CD14-positive monocyte (primary cell): ENCODE measurements at regions not wholly inside any gene's neighbourhood (a gene's known extent, or its start where the extent isn't known, plus 50 kb on each side); places are given as distances from the start of the nearest gene placed in this dataset.

ENCODE experiments used
- DNase-seq, 3 donors: peaks; one replicate each; pipeline ENCODE4 v3.0.0-alpha.2; 2011 to 2022
- H2AFZ ChIP-seq: 2 replicates; pipeline ENCODE4 v1.6.0; 2012; ENCODE audit warnings: mild to moderate bottlenecking, low read depth, low read length, inconsistent platforms; ENCODE audit not compliant: insufficient read depth, poor library complexity, severe bottlenecking
- H3K27ac ChIP-seq, 2 donors: 1 replicate in 1 of 2; 2 replicates in 1 of 2; pipeline ENCODE4 v1.5.1; 2012 to 2013; ENCODE audit warnings: low read length in 2 of 2, control low read depth in 1 of 2, inconsistent platforms in 1 of 2, low read depth in 1 of 2, mild to moderate bottlenecking in 1 of 2
- H3K27me3 ChIP-seq, 2 donors: one replicate each; pipeline versions ENCODE4 v1.6.0 to v1.6.1; 2011 to 2013; ENCODE audit warnings: low read length in 2 of 2; ENCODE audit not compliant: control insufficient read depth in 2 of 2, insufficient read depth in 2 of 2
- H3K36me3 ChIP-seq, 2 donors: replicated peaks in 1 of 2; 1 replicate in 1 of 2; 2 replicates in 1 of 2; pipeline versions ENCODE4 v1.5.1 to v1.6.1; 2012 to 2013; ENCODE audit warnings: low read length in 2 of 2, control low read depth in 1 of 2, inconsistent platforms in 1 of 2, mild to moderate bottlenecking in 1 of 2; ENCODE audit not compliant: insufficient read depth in 2 of 2, control insufficient read depth in 1 of 2
- H3K4me1 ChIP-seq, 2 donors: 1 replicate in 1 of 2; 2 replicates in 1 of 2; pipeline versions ENCODE4 v1.5.1 to v1.6.1; 2012 to 2013; ENCODE audit warnings: low read length in 2 of 2, control low read depth in 1 of 2, inconsistent platforms in 1 of 2, mild to moderate bottlenecking in 1 of 2, moderate library complexity in 1 of 2; ENCODE audit not compliant: insufficient read depth in 2 of 2, control insufficient read depth in 1 of 2
- H3K4me2 ChIP-seq: replicated peaks from 2 replicates; pipeline ENCODE3; 2012; ENCODE audit warnings: low read length, moderate library complexity, mild to moderate bottlenecking; ENCODE audit not compliant: poor library complexity, severe bottlenecking; ENCODE audit errors: extremely low read depth
- H3K4me3 ChIP-seq, 3 experiments: fragments of 200-600 bp in 1 of 3; sonication (generic) in 1 of 3; replicated peaks in 1 of 3; 1 replicate in 2 of 3; 2 replicates in 1 of 3; pipeline ENCODE4 v1.5.1; 2011 to 2013; ENCODE audit warnings: low read length in 3 of 3, mild to moderate bottlenecking in 3 of 3, control low read depth in 2 of 3, low read depth in 2 of 3, inconsistent platforms in 1 of 3, moderate library complexity in 1 of 3
- H3K79me2 ChIP-seq: 2 replicates; pipeline ENCODE4 v1.6.0; 2012; ENCODE audit warnings: mild to moderate bottlenecking, control low read depth, inconsistent platforms, low read length, moderate library complexity; ENCODE audit not compliant: insufficient read depth
- H3K9ac ChIP-seq: 2 replicates; pipeline ENCODE4 v1.6.0; 2017; ENCODE audit warnings: low read length, mild to moderate bottlenecking; ENCODE audit not compliant: insufficient read depth, poor library complexity, severe bottlenecking
- H3K9me3 ChIP-seq, 2 donors: replicated peaks in 1 of 2; 1 replicate in 1 of 2; 2 replicates in 1 of 2; pipeline versions ENCODE4 v1.5.1 to v1.6.1; 2012 to 2013; ENCODE audit warnings: low read length in 2 of 2, control low read depth in 1 of 2; ENCODE audit not compliant: control insufficient read depth in 1 of 2, insufficient read depth in 1 of 2
- H4K20me1 ChIP-seq: 2 replicates; pipeline ENCODE4 v1.6.0; 2012; ENCODE audit warnings: mild to moderate bottlenecking, low read length, control low read depth, moderate library complexity; ENCODE audit not compliant: insufficient read depth
- H3K27ac Mint-ChIP-seq, 7 donors: one replicate each; pipeline ENCODE4 v1.8.0; 2020; ENCODE audit warnings: mild to moderate bottlenecking in 7 of 7, mixed read lengths in 7 of 7, moderate library complexity in 6 of 7, inconsistent platforms in 2 of 7
- H3K27me3 Mint-ChIP-seq, 3 donors: one replicate each; pipeline ENCODE4 v1.8.0; 2021 to 2022; ENCODE audit warnings: low read depth in 3 of 3, mild to moderate bottlenecking in 3 of 3, mixed read lengths in 3 of 3, moderate library complexity in 3 of 3, inconsistent platforms in 1 of 3
- H3K36me3 Mint-ChIP-seq, 2 donors: one replicate each; pipeline ENCODE4 v1.8.0; 2020; ENCODE audit warnings: mixed read lengths in 2 of 2, inconsistent platforms in 1 of 2, mild to moderate bottlenecking in 1 of 2
- H3K4me1 Mint-ChIP-seq: one replicate; pipeline ENCODE4 v1.8.0; 2020; ENCODE audit warnings: mild to moderate bottlenecking, mixed read lengths
- H3K4me3 Mint-ChIP-seq, 2 donors: one replicate each; pipeline ENCODE4 v1.8.0; 2020; ENCODE audit warnings: mild to moderate bottlenecking in 2 of 2, mixed read lengths in 2 of 2, moderate library complexity in 1 of 2
- H3K9me3 Mint-ChIP-seq, 7 donors: one replicate each; pipeline ENCODE4 v1.8.0; 2020 to 2022; ENCODE audit warnings: mixed read lengths in 7 of 7, mild to moderate bottlenecking in 6 of 7, moderate library complexity in 6 of 7, inconsistent platforms in 2 of 7
- WGBS: methylation state at CpG from one replicate; pipeline ENCODE4 v1.1.5; 2013; ENCODE audit warnings: missing lambda C conversion rate; ENCODE audit not compliant: insufficient coverage; 5-methylcytosine and 5-hydroxymethylcytosine counted together
- intact Hi-C, 2 donors: fragments of 100-400 bp; cut with micrococcal nuclease; formaldehyde crosslinking; loops; one replicate each; pipeline versions ENCODE4 v1.15.0 to v1.15.1; 2023
- TF ChIP-seq, protein P1 (sequence below): fragments of 200-600 bp; IDR thresholded peaks from one replicate; pipeline ENCODE4 v1.8.0; 2022; ENCODE audit warnings: antibody characterized with exemption, mild to moderate bottlenecking

DNA sequence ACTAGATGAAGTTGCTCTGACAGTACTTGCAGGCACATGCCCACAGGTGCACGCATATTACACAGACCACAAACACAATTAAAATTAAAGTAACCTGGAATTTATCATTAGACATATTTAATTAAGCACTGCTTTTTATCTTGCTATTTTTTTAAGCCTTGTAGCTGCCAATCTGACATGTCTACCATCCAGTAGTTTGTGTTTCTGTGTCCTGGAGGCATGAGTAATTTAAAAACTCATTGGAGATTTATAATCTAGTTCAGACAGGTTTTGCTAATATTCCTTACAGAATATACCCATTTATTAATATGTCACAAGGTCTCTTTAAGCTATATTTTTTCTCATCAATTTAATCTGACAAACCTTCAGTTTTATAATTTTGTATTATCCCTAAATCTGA, 445.0 kb upstream of the KLF6 start:
- Histone ChIP-seq H3K27me3 (no peaks in the 10 kb centered on the region), H4K20me1 (no peaks in the 10 kb centered on the region), H3K36me3 (no peaks in the 10 kb centered on the region), H3K27ac (no peak overlapping the region), H3K4me1 (no peaks in the 10 kb centered on the region), H3K9me3 (no peaks in the 10 kb centered on the region), H3K4me2 (no peak overlapping the region), H2AFZ (no peak overlapping the region), H3K9ac (no peak overlapping the region), H3K79me2 (no peaks in the 10 kb centered on the region), H3K4me3 (no peak overlapping the region)
- intact Hi-C loops = no loop called here
- no peak for DNase-seq
- WGBS = no CpG with 5 or more reads among the region's 1 CpG
- no peaks in the 10 kb centered on the region for H3K4me1 Mint-ChIP-seq
- no peaks in the 10 kb centered on the region for H3K36me3 Mint-ChIP-seq
- TF ChIP-seq, protein P1, sequence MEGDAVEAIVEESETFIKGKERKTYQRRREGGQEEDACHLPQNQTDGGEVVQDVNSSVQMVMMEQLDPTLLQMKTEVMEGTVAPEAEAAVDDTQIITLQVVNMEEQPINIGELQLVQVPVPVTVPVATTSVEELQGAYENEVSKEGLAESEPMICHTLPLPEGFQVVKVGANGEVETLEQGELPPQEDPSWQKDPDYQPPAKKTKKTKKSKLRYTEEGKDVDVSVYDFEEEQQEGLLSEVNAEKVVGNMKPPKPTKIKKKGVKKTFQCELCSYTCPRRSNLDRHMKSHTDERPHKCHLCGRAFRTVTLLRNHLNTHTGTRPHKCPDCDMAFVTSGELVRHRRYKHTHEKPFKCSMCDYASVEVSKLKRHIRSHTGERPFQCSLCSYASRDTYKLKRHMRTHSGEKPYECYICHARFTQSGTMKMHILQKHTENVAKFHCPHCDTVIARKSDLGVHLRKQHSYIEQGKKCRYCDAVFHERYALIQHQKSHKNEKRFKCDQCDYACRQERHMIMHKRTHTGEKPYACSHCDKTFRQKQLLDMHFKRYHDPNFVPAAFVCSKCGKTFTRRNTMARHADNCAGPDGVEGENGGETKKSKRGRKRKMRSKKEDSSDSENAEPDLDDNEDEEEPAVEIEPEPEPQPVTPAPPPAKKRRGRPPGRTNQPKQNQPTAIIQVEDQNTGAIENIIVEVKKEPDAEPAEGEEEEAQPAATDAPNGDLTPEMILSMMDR = no peak
- H3K9me3 Mint-ChIP-seq = peaks cover 0 to 10% (median 0%) of the 10 kb centered on the region in 7 donors
- peaks cover 0 to 5% (median 2%) of the 10 kb centered on the region in 3 donors for H3K27me3 Mint-ChIP-seq
- no peak overlapping the region for H3K27ac Mint-ChIP-seq
- no peak overlapping the region for H3K4me3 Mint-ChIP-seq

DNA sequence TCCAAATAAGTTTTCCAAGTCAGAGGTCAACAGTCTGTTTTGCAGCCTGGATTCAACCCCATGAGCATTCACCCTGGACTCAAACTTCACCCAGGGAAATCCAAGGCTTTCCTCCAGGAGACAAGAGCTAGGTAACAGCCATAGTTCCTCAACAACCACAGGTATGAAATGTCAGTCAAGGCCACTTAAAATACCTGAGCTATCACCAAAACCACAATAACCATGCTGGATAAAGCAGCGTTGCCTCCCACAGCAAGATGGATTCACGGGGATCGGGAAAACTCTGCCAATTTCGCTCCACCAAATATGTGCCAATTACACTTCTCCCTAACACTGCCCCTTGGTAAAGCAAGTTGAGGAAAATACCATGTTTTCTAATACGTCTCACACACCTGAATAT, 444.1 kb upstream of the KLF6 start:
- Mint-ChIP-seq H3K27ac (no peak overlapping the region), H3K27me3 (peaks cover 0 to 5% (median 2%) of the 10 kb centered on the region in 3 donors), H3K9me3 (peaks cover 0 to 13% (median 3%) of the 10 kb centered on the region in 7 donors), H3K36me3 (no peaks in the 10 kb centered on the region), H3K4me3 (no peak overlapping the region), H3K4me1 (no peaks in the 10 kb centered on the region)
- H4K20me1 ChIP-seq = no peaks in the 10 kb centered on the region
- H3K27ac ChIP-seq = no peak overlapping the region
- H3K4me2 ChIP-seq = no peak overlapping the region
- no peaks in the 10 kb centered on the region for H3K9me3 ChIP-seq
- TF ChIP-seq, protein P1 = no peak
- no peak overlapping the region for H2AFZ ChIP-seq
- intact Hi-C loops = no loop called here
- H3K9ac ChIP-seq = no peak overlapping the region
- no peaks in the 10 kb centered on the region for H3K4me1 ChIP-seq
- 100% methylated on average over 2 of the region's 5 CpGs for WGBS
- H3K36me3 ChIP-seq = no peaks in the 10 kb centered on the region
- no peaks in the 10 kb centered on the region for H3K27me3 ChIP-seq
- no peak for DNase-seq
- H3K4me3 ChIP-seq = no peak overlapping the region
- H3K79me2 ChIP-seq = no peaks in the 10 kb centered on the region
